ENCODE measurements at regions not wholly inside any gene's neighbourhood (a gene's known extent, or its start where the extent isn't known, plus 50 kb on each side); places are given as distances from the start of the nearest gene placed in this dataset.

- TF ChIP-seq CTCF (IDR thresholded peaks at IDR 0.05; ENCODE audit: low read depth, low read length, missing input control), result no peak
- no peak for TF ChIP-seq HNF4G (IDR thresholded peaks at IDR 0.05)
- no peak for TF ChIP-seq YY1 (IDR thresholded peaks at IDR 0.05)
- TF ChIP-seq JUND (IDR thresholded peaks at IDR 0.05), result no peak
- TF ChIP-seq RXRA (IDR thresholded peaks at IDR 0.05), result no peak
- no peak for TF ChIP-seq ZBTB33 (IDR thresholded peaks at IDR 0.05)
- no peak for TF ChIP-seq TAF1 (conservative IDR thresholded peaks at IDR 0.05)
- TF ChIP-seq HNF4A (conservative IDR thresholded peaks at IDR 0.05), result no peak
- no peak for TF ChIP-seq ATF3 (IDR thresholded peaks at IDR 0.05)
- TF ChIP-seq FOXA1 (IDR thresholded peaks at IDR 0.05), result no peak
- TF ChIP-seq RAD21 (IDR thresholded peaks at IDR 0.05), result no peak
- no peak for TF ChIP-seq MAX (IDR thresholded peaks at IDR 0.05)
- no peak for TF ChIP-seq EGR1 (IDR thresholded peaks at IDR 0.05; ENCODE audit: low read depth in 2 of 2)
- peak; percentile 20 for DNase-seq (ENCODE audit: low spot score)
- Histone ChIP-seq H3K9me3 (ENCODE audit: control insufficient read depth in 4 of 4, low read length in 3 of 4) (no peaks in the 10 kb centered on the region), H3K27me3 (ENCODE audit: control insufficient read depth in 4 of 4, insufficient read depth in 4 of 4, low read length in 3 of 4) (no peaks in the 10 kb centered on the region), H3K4me1 (ENCODE audit: control insufficient read depth in 4 of 4, insufficient read depth in 4 of 4, low read length in 3 of 4) (no peaks in the 10 kb centered on the region), H3K4me3 (ENCODE audit: low read depth in 1 of 3, low read length in 3 of 3) (no peak overlapping the region), H3K9ac (ENCODE audit: low read depth in 1 of 2, low read length in 2 of 2) (no peak overlapping the region), H3K36me3 (ENCODE audit: control insufficient read depth in 4 of 4, insufficient read depth in 3 of 4, low read depth in 1 of 4, low read length in 3 of 4) (no peaks in the 10 kb centered on the region), H3K27ac (ENCODE audit: low read depth in 1 of 2, low read length in 2 of 2) (no peak overlapping the region)
- WGBS, result 86% methylated on average over 9 of the region's 9 CpGs
Observed at GRCh38 chr11:116167706-116168458, 604.9 kb downstream of the BUD13 start.

- no peaks in the 10 kb centered on the region for H3K27me3 ChIP-seq (ENCODE audit: control insufficient read depth in 4 of 4, insufficient read depth in 4 of 4, low read length in 3 of 4)
- no peaks in the 10 kb centered on the region for H3K9me3 ChIP-seq (ENCODE audit: control insufficient read depth in 4 of 4, low read length in 3 of 4)
- WGBS, result 78% methylated on average over 9 of the region's 9 CpGs
- TF ChIP-seq SP1 (IDR thresholded peaks at IDR 0.05) (no peak), RXRA (IDR thresholded peaks at IDR 0.05) (no peak), FOXA1 (IDR thresholded peaks at IDR 0.05) (no peak), RAD21 (IDR thresholded peaks at IDR 0.05) (no peak), HNF4A (conservative IDR thresholded peaks at IDR 0.05) (no peak), JUND (IDR thresholded peaks at IDR 0.05) (no peak), NR2F2 (IDR thresholded peaks at IDR 0.05) (no peak), YY1 (IDR thresholded peaks at IDR 0.05) (no peak), MAX (IDR thresholded peaks at IDR 0.05) (no peak), ZBTB33 (IDR thresholded peaks at IDR 0.05) (no peak), EGR1 (IDR thresholded peaks at IDR 0.05; ENCODE audit: low read depth in 2 of 2) (no peak), TAF1 (conservative IDR thresholded peaks at IDR 0.05) (no peak), CTCF (IDR thresholded peaks at IDR 0.05; ENCODE audit: low read depth, low read length, missing input control) (no peak), FOXA2 (IDR thresholded peaks at IDR 0.05) (no peak), GABPA (IDR thresholded peaks at IDR 0.05 in 1 of 2, conservative IDR thresholded peaks at IDR 0.05 in 1 of 2) (no peak)
Observed at GRCh38 chr11:116166573-116167465, 606.0 kb downstream of the BUD13 start.

More at GRCh38 chr11:116166573-116167465, 606.0 kb downstream of the BUD13 start:
- H3K4me3 ChIP-seq (ENCODE audit: low read depth in 1 of 3, low read length in 3 of 3), result no peak overlapping the region
- H3K4me1 ChIP-seq (ENCODE audit: control insufficient read depth in 4 of 4, insufficient read depth in 4 of 4, low read length in 3 of 4), result no peaks in the 10 kb centered on the region
- H3K27ac ChIP-seq (ENCODE audit: low read depth in 1 of 2, low read length in 2 of 2), result no peak overlapping the region
- DNase-seq (ENCODE audit: low spot score), result peak; percentile 4
- no peak overlapping the region for H3K9ac ChIP-seq (ENCODE audit: low read depth in 1 of 2, low read length in 2 of 2)
- H3K36me3 ChIP-seq (ENCODE audit: control insufficient read depth in 4 of 4, insufficient read depth in 3 of 4, low read depth in 1 of 4, low read length in 3 of 4), result no peaks in the 10 kb centered on the region
